Peyer's patch (tissue), 4 donors: ENCODE measurements at regions not wholly inside any gene's neighbourhood (a gene's known extent, or its start where the extent isn't known, plus 50 kb on each side); places are given as distances from the start of the nearest gene placed in this dataset.

ENCODE experiments used
- CTCF ChIP-seq, 6 experiments: fragments of 450-650 bp in 4 of 6; fragments of 200-600 bp in 2 of 6; sonication (generic) in 1 of 6; IDR thresholded peaks; one replicate each; pipeline ENCODE4 v1.5.1; 2017 to 2019; ENCODE audit warnings: antibody characterized with exemption in 6 of 6, mild to moderate bottlenecking in 3 of 6, moderate library complexity in 1 of 6
- POLR2A ChIP-seq, 2 donors: fragments of 450-650 bp; IDR thresholded peaks; one replicate each; pipeline ENCODE4 v1.5.1; 2017; ENCODE audit warnings: antibody characterized with exemption in 2 of 2, mild to moderate bottlenecking in 2 of 2, moderate library complexity in 2 of 2

- no peak for TF ChIP-seq POLR2A (IDR thresholded peaks at IDR 0.05)
- TF ChIP-seq CTCF (IDR thresholded peaks at IDR 0.05): no peak
Observed at GRCh38 chr4:8938623-8939022, 67.0 kb upstream of the HMX1 start.
